NCI-H1092 (cell line): ENCODE measurements at regions not wholly inside any gene's neighbourhood (a gene's known extent, or its start where the extent isn't known, plus 50 kb on each side); places are given as distances from the start of the nearest gene placed in this dataset.
"Not testable (repeated sequence)": the region's sequence is repeated elsewhere in the genome, so short reads cannot be mapped to it uniquely, and the experiment has no call there.

Experiments used
- DNase-seq: peaks from one replicate; lab custom pipeline; 2025; lab: John Stamatoyannopoulos, UW

DNA sequence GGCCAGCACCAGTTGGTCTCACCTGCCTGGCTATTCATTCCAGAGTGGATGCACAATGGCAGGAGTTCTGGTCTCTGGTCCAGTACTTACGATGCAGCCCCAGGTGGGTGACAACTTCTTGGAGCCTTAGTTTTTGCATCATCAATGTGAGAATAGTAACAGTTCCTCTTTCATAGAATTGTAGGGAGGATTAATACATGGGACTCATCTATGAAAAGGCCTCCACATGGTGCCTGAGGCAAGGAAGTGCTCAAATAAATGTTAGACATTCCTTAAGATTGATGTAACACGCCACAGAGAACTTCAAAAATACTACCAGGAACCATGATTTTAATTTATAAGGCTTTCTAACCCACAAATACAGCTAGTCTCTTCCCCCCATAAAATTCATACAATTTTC, 120.1 kb upstream of the CHST15 start:
- no peak for DNase-seq

- DNase-seq, result no peak
These were observed 119.3 kb upstream of the CHST15 start for GRCh38 chr10:124212702-124213101.

DNA sequence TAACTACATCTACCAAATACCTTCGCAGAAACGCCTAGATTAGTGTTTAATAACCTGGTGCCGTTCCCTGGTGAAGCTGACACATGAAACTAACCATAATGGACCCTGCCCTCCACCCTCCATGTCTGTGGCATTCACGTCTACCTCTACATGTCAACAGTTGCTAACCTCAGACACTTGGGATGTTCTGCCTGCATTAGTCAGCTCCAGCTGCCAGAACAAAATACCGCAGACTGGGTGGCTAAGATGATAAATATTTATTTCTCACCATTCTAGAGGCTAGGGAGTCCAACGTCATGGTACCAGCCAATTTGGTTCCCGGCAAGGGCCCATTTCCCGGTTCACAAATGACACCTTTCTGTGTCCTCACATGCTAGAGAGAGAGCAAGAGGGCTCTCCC, 118.5 kb upstream of the CHST15 start:
- no peak for DNase-seq

GRCh38 chr10:124210263-124210662, 116.9 kb upstream of the CHST15 start:
- no peak for DNase-seq

- no peak for DNase-seq
These were observed 114.0 kb upstream of the CHST15 start for GRCh38 chr10:124207391-124207790.

DNA sequence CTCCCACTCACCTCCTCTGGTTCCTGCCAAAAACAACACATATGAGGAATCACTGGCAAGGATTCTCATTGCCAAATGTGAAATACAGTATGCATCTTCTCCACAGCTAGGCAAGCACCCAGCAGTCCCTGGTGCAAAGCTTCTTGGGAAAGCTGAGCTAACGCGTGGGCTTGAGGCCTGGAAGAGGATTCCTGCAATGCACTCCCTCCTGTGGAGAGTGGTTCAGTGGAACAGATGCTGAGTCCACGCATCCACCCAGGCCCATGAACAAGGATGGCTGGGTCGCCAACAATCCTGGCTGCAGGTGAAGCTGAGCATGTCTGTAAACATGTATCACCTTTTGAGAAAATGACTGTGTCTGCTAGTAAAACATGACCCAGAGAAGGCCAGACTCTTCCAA, 113.2 kb upstream of the CHST15 start:
- DNase-seq, result no peak

- DNase-seq, result no peak
These were observed 112.0 kb upstream of the CHST15 start for GRCh38 chr10:124205432-124205831.

- no peak for DNase-seq
These were observed 111.3 kb upstream of the CHST15 start for GRCh38 chr10:124204726-124205125.

GRCh38 chr10:124200011-124200410, 106.6 kb upstream of the CHST15 start:
- DNase-seq, result no peak

GRCh38 chr10:124198871-124199270, 105.5 kb upstream of the CHST15 start:
- no peak for DNase-seq

DNA sequence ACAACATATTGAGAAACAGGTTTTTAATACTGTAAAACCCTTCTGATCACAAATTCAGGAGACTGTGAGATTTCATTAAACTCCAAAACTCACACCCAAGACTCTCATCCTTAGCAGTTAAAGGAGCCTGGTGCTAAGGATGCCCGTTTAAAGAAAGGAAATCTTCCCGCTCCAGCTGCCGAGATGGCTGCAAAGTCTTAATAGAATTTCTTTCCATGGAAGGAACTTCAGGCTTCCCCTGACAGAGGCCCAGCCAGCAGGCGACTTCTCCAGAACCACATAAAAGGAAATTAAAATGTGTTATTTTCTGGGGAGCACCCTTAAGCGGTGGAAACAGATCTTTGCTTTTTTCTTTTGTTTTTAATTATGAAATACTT, 104.7 kb upstream of the CHST15 start:
- no peak for DNase-seq

DNA sequence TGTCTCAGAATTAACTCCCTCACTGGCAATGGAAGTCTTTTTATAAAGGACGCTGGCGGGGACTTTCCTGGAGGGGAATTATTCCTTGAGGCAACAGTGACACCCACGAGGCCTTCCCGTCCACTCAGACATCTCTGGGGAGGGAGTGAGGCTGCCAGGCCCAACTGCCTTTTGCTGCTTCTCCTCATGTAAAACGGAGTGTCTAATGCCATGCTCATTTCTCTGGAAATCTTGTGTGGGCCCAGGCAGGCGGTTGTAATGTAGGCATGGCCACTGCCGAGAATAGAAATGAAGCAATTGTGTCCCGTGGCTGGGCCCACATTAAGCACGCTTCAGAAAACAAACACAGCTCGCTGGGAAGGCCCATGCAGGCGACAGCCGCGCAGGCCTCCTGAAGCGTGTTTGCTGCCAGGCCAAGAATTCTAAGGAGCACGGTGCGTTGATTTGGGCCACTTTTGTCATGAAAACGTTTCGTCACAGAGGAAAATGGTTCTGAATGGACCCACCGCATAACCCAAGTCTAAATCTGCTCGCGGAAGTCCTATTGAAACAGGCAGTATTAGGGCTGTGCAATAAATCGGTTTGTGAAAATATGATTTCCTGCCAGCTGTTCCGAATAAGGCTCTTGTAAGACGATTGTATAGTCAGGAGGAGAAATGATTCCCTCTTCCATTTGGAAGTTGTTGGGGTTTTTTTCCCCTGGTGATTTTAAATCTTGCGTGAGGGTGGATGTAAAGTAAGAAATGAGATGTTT, 104.2 kb upstream of the CHST15 start:
- no peak for DNase-seq

GRCh38 chr10:124196659-124197058, 103.3 kb upstream of the CHST15 start:
- no peak for DNase-seq

DNA sequence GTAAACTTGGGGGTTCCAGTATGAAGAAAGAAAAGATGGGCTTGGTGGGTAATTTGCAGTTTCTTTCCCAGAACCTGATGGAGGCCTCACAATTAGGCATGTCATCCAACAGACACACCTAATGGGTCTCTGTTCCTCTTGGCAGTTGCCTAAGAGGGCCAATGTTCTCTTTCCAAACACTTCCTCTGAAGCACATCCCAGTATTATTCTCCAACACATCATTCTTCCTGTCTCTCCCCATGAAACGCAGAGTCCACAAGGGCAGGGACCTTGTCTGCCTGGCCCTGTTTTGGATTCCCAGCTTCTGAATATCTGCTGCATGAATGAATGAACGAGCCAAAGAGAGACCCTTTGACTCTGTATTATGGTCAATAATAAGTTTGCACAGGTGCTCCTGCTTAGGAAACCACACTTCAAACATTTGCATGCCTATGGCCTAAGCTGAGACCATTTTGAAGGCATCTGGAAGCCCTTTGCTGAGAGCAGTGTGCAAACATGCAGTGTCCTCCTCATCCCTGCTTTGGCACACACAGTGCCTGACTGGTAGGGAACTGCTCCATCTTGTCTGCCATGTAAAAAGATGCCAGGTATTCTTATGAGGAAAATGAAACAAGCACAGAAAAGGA, 100.9 kb upstream of the CHST15 start:
- no peak for DNase-seq

GRCh38 chr10:124193309-124193696, 99.9 kb upstream of the CHST15 start:
- no peak for DNase-seq

- not testable (repeated sequence) for DNase-seq
These were observed 99.4 kb upstream of the CHST15 start for GRCh38 chr10:124192664-124193308.

GRCh38 chr10:124190476-124190875, 97.1 kb upstream of the CHST15 start:
- DNase-seq, result not testable (repeated sequence)

- no peak for DNase-seq
These were observed 93.6 kb upstream of the CHST15 start for GRCh38 chr10:124186956-124187355.

DNA sequence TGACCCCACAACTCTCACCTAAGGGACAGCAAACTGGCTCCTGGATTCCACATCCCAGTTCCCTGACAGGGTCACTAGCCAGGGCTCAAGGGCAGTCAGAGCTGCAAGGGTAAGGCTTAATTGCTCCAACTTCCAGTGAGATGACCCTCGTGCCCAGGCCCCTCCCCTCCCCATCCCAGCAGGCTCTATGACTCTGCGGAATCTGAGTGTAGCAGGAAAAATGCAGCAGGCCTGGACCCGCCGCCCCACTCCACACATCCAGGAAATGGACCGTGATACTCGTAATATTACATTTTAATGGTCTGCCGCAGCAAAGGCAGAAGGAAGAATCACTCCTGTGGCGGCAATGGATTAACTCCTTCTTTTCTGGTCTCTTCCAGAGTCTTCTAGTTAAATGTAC, 91.7 kb upstream of the CHST15 start:
- DNase-seq, result no peak

DNA sequence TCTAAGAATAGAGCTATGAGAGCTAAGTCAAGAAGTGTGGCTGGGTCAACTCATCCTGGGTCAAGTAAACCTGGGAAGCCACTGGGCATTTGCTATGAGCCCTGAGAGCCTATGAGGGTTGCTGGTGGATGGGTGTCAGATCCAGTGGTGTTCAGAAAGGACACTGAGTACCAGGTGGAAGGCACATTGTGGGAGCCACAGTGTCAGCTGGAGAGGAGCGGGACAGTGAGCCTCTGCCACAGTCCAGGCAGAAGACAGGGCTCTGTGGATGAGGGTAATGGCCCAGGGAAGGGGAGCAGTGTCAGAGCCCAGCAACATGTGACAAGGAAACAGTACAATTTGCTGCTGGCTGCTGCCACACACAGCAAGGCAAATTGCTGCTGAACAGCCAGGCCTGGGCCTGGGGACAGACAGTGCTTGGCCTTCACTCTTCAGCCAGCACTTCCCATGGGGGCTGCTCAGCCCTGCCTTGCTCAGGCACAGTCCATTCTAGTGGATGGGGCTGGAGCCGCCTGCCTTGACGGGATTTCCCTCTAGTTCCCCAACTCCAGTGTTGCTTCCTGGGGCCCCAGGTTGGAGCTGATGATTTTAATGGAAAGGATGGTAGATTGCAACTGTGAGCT, 90.9 kb upstream of the CHST15 start:
- no peak for DNase-seq

DNA sequence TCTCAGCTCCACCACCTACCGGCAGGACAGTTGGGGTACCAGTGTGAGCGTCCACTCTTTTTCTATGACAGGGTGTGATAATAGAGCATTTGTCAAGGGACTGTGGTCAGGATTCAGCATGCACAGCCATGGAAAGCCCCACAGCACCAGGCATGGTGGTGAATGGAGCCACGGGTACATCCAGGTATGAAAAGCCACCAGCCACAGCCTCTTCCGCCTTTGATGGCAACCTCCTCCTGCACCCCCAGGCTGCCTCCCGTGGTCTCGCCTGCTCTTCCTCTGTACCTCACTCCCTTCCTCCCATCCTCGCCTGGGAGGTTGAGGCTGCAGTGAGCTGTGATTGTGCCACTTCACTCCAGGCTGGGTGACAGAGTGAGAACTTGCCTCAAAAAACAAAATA, 90.2 kb upstream of the CHST15 start:
- DNase-seq, result no peak

- DNase-seq, result no peak
These were observed 88.7 kb upstream of the CHST15 start for GRCh38 chr10:124182088-124182541.

- no peak for DNase-seq
These were observed 88.3 kb upstream of the CHST15 start for GRCh38 chr10:124181656-124182055.
